ENCODE measurements at regions not wholly inside any gene's neighbourhood (a gene's known extent, or its start where the extent isn't known, plus 50 kb on each side); places are given as distances from the start of the nearest gene placed in this dataset.

GRCh38 chr3:166788936-166789335, 591.2 kb downstream of the ZBBX start:
- Histone ChIP-seq H3K27ac (no peak overlapping the region), H3K4me1 (replicated peaks) (no peaks in the 10 kb centered on the region), H3K36me3 (no peaks in the 10 kb centered on the region), H3K9me3 (no peaks in the 10 kb centered on the region), H3K4me3 (no peak overlapping the region), H3K27me3 (replicated peaks; ENCODE audit: insufficient read depth) (no peaks in the 10 kb centered on the region)
- no peak for TF ChIP-seq CTCF (IDR thresholded peaks at IDR 0.05)
- TF ChIP-seq POLR2AphosphoS5 (IDR thresholded peaks at IDR 0.05): peak; percentile 19
- 43% methylated on average over 4 of the region's 4 CpGs for WGBS
- intact Hi-C loops (cut with DNase I): no loop called here
- DNase-seq (ENCODE audit: low spot score): no peak

- TF ChIP-seq POLR2A (IDR thresholded peaks at IDR 0.05) (no peak), POLR2AphosphoS5 (IDR thresholded peaks at IDR 0.05) (no peak), CTCF (IDR thresholded peaks at IDR 0.05) (no peak)
- no peak overlapping the region for H3K4me3 ChIP-seq
- intact Hi-C loops (cut with DNase I): no loop called here
- H3K27me3 ChIP-seq (replicated peaks; ENCODE audit: insufficient read depth): no peaks in the 10 kb centered on the region
- no peaks in the 10 kb centered on the region for H3K4me1 ChIP-seq (replicated peaks)
- H3K9me3 ChIP-seq: no peaks in the 10 kb centered on the region
- no peaks in the 10 kb centered on the region for H3K36me3 ChIP-seq
- 16% methylated on average over 2 of the region's 2 CpGs for WGBS
- H3K27ac ChIP-seq: no peak overlapping the region
- DNase-seq (ENCODE audit: low spot score): no peak
Observed at GRCh38 chr3:166785876-166786275, 594.2 kb downstream of the ZBBX start.

DNA sequence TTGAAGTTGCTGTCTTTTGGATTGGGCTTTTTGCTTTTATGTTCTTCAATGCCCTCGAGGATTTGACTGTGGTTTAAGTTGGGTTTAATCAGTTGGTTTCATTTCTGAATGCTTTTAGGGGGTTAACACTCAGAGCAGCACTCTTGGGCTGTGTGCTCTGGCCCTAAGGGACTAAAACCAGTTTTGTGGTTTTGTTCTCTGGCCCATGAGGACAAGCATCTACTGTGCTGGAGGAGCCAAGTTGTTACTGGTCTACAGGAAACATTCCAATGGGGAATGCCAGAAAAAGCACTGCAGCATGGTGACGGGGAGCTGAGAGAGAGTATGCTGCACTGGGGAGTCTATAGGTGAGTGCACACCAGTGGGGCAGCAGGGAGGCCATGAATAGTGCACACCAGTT, 596.9 kb downstream of the ZBBX start:
- WGBS: 66% methylated on average over 2 of the region's 2 CpGs
- no peaks in the 10 kb centered on the region for H3K27me3 ChIP-seq (replicated peaks; ENCODE audit: insufficient read depth)
- H3K9me3 ChIP-seq: no peaks in the 10 kb centered on the region
- TF ChIP-seq POLR2A (IDR thresholded peaks at IDR 0.05): no peak
- no peak for TF ChIP-seq POLR2AphosphoS5 (IDR thresholded peaks at IDR 0.05)
- TF ChIP-seq CTCF (IDR thresholded peaks at IDR 0.05): no peak
- no peak for DNase-seq (ENCODE audit: low spot score)
- no peaks in the 10 kb centered on the region for H3K4me1 ChIP-seq (replicated peaks)
- no peaks in the 10 kb centered on the region for H3K36me3 ChIP-seq
- no peak overlapping the region for H3K4me3 ChIP-seq
- intact Hi-C loops (cut with DNase I): no loop called here
- H3K27ac ChIP-seq: no peak overlapping the region

DNA sequence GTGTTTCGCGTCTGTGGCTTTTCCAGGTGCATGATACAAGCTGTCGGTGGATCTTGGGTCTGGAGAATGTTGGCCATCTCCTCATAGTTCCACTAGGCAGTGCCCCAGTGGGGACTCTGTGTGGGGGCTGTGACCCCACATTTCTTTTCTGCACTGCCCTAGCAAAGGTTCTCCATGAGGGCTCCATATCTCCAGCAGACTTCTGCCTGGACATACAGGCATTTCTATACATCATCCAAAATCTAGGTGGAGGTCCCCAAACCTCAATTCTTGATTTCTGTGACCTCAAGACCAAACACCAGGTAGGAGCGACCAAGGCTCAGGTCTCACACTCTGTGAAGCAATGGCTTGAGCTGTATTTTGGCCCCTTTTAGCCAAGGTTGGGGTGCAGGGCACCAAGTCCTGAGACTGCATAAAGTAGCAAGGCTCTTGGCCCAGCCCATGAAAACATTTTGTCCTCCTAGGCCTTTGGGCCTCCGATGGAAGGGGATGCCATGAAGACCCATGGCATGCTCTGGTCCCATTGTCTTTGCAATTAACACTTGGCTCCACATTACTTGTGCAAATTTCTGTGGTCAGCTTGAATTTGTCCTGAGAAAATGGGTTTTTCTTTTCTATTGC, 615.3 kb downstream of the ZBBX start:
- H3K4me3 ChIP-seq: no peak overlapping the region
- H3K36me3 ChIP-seq: no peaks in the 10 kb centered on the region
- WGBS: 77% methylated on average over 5 of the region's 5 CpGs
- no peaks in the 10 kb centered on the region for H3K9me3 ChIP-seq
- no peak overlapping the region for H3K27ac ChIP-seq
- no peaks in the 10 kb centered on the region for H3K27me3 ChIP-seq (replicated peaks; ENCODE audit: insufficient read depth)
- TF ChIP-seq POLR2A (IDR thresholded peaks at IDR 0.05) (no peak), CTCF (IDR thresholded peaks at IDR 0.05) (no peak), POLR2AphosphoS5 (IDR thresholded peaks at IDR 0.05) (no peak)
- no peaks in the 10 kb centered on the region for H3K4me1 ChIP-seq (replicated peaks)
- intact Hi-C loops (cut with DNase I): no loop called here
- no peak for DNase-seq (ENCODE audit: low spot score)

DNA sequence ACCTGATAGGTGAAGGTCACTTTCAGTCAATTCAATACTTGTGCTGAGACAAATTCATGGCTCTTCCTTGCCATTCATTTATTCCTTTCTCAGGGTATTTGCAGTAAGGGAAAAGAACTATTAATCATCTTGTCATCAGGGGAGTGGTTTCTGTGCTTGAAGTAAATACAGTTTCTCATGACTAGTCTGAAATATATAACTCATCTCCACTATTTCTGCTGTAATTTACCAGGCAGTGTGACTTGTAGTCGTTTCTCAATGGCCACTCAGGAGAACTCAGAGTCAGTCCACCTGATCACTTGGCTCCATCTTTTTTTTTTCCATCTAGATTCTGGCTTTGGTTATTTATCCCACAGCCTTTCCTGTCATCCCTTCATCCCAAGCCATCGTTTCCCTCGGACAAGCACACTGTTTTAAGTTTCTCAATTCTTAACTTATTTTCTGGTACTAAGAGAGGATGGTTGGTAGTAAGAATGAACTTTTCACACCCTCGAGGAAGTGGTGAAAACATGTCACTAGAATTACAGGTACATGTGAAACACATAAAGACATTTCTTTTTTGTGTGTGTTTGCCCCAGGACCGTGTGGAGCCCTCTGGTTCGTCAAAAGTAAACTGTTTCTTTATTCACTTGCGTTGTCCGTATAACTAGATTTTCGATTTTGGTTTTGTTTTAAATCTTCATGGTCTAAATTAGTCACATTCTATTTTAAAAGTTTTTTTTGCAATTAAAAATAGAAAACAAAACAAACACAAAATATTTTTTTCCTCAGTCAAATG, 620.2 kb downstream of the ZBBX start:
- TF ChIP-seq CTCF (IDR thresholded peaks at IDR 0.05) (no peak), POLR2AphosphoS5 (IDR thresholded peaks at IDR 0.05) (no peak), POLR2A (IDR thresholded peaks at IDR 0.05) (no peak)
- no peak for DNase-seq (ENCODE audit: low spot score)
- no peak overlapping the region for H3K4me3 ChIP-seq
- H3K27me3 ChIP-seq (replicated peaks; ENCODE audit: insufficient read depth): no peaks in the 10 kb centered on the region
- no peaks in the 10 kb centered on the region for H3K9me3 ChIP-seq
- intact Hi-C loops (cut with DNase I): no loop called here
- no peaks in the 10 kb centered on the region for H3K36me3 ChIP-seq
- no peak overlapping the region for H3K27ac ChIP-seq
- H3K4me1 ChIP-seq (replicated peaks): no peaks in the 10 kb centered on the region
- WGBS: 91% methylated on average over 9 of the region's 9 CpGs

All from prostate gland (tissue), 2 donors.